Peyer's patch (tissue), 4 donors: ENCODE measurements at regions not wholly inside any gene's neighbourhood (a gene's known extent, or its start where the extent isn't known, plus 50 kb on each side); places are given as distances from the start of the nearest gene placed in this dataset.
"Not testable (repeated sequence)": the region's sequence is repeated elsewhere in the genome, so short reads cannot be mapped to it uniquely, and the experiment has no call there.

ENCODE experiments used
- DNase-seq, 3 donors: peaks; one replicate each; pipeline ENCODE4 v3.0.0-alpha.2; 2017 to 2019
- H3K27ac ChIP-seq, 4 donors: fragments of 200-600 bp; sonication (generic); one replicate each; pipeline ENCODE4 v1.5.1; 2016 to 2019
- H3K27me3 ChIP-seq, 2 donors: fragments of 200-600 bp; sonication (generic); one replicate each; pipeline ENCODE4 v1.5.1; 2019
- H3K36me3 ChIP-seq, 3 donors: fragments of 200-600 bp; sonication (generic); one replicate each; pipeline ENCODE4 v1.5.1; 2016 to 2019
- H3K4me1 ChIP-seq, 4 donors: fragments of 200-600 bp; sonication (generic); one replicate each; pipeline ENCODE4 v1.5.1; 2016 to 2019
- H3K4me3 ChIP-seq, 4 donors: fragments of 200-600 bp; sonication (generic); 1 replicate in 3 of 4; 2 replicates in 1 of 4; pipeline ENCODE4 v1.5.1; 2016 to 2019; ENCODE audit warnings: mild to moderate bottlenecking in 1 of 4
- H3K9me3 ChIP-seq, 4 donors: fragments of 200-600 bp; sonication (generic); one replicate each; pipeline ENCODE4 v1.5.1; 2016 to 2019; ENCODE audit warnings: mild to moderate bottlenecking in 1 of 4
- CTCF ChIP-seq, 6 experiments: fragments of 450-650 bp in 4 of 6; fragments of 200-600 bp in 2 of 6; sonication (generic) in 1 of 6; IDR thresholded peaks; one replicate each; pipeline ENCODE4 v1.5.1; 2017 to 2019; ENCODE audit warnings: antibody characterized with exemption in 6 of 6, mild to moderate bottlenecking in 3 of 6, moderate library complexity in 1 of 6
- POLR2A ChIP-seq, 2 donors: fragments of 450-650 bp; IDR thresholded peaks; one replicate each; pipeline ENCODE4 v1.5.1; 2017; ENCODE audit warnings: antibody characterized with exemption in 2 of 2, mild to moderate bottlenecking in 2 of 2, moderate library complexity in 2 of 2

DNA sequence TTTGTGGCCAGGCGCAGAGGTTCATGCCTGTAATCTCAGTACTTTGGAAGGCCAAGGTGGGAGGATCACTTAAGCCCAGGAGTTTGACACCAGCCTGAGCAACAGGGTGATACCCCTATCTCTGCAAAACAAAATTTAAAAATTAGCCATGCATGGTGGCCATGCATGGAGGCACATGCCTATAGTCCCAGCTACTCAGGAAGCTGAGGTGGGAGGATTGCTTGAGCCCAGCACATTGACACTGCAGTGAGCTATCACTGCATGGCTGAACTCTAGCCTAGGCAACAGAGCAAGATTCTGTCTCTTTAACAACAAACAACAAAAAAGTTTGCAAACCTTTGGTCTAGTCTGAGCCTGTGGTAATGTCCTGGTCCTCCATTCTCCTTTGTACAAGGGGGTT, 69.2 kb upstream of the CNEP1R1 start:
- no peaks in the 10 kb centered on the region for H3K27me3 ChIP-seq
- no peak for TF ChIP-seq CTCF (IDR thresholded peaks at IDR 0.05)
- no peak for TF ChIP-seq POLR2A (IDR thresholded peaks at IDR 0.05)
- no peak overlapping the region for H3K27ac ChIP-seq
- DNase-seq, result no peak
- H3K36me3 ChIP-seq, result no peaks in the 10 kb centered on the region
- no peak overlapping the region for H3K4me3 ChIP-seq
- no peaks in the 10 kb centered on the region for H3K9me3 ChIP-seq
- H3K4me1 ChIP-seq, result no peaks in the 10 kb centered on the region

DNA sequence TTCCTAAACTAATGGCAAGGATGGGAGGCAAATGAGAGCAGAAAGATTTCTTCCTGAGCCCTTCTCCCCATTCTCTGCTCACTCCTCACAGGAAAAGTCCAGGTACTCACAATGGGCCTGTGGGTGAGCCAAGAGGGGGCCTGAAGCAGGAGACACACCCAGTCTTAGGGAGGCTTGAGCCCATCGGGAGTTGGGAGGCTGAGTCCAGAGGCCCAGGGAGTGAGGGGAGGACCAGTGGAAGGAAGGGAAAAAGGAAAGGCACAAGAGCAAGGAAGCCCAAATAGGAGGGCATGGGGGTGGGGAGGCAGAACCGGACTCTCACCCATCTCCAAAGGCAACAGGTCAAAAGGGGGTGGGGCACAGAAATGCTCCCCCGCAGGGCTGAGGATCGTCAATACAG, 68.1 kb upstream of the CNEP1R1 start:
- H3K9me3 ChIP-seq, result no peaks in the 10 kb centered on the region
- no peaks in the 10 kb centered on the region for H3K27me3 ChIP-seq
- H3K27ac ChIP-seq, result no peak overlapping the region
- no peak overlapping the region for H3K4me3 ChIP-seq
- no peak for DNase-seq
- no peaks in the 10 kb centered on the region for H3K4me1 ChIP-seq
- no peaks in the 10 kb centered on the region for H3K36me3 ChIP-seq
- no peak for TF ChIP-seq POLR2A (IDR thresholded peaks at IDR 0.05)
- no peak for TF ChIP-seq CTCF (IDR thresholded peaks at IDR 0.05)

- H3K4me3 ChIP-seq, result no peak overlapping the region
- H3K4me1 ChIP-seq, result no peaks in the 10 kb centered on the region
- DNase-seq, result no peak
- TF ChIP-seq POLR2A (IDR thresholded peaks at IDR 0.05) (no peak), CTCF (IDR thresholded peaks at IDR 0.05) (no peak)
- H3K27me3 ChIP-seq, result no peaks in the 10 kb centered on the region
- no peaks in the 10 kb centered on the region for H3K36me3 ChIP-seq
- H3K9me3 ChIP-seq, result no peaks in the 10 kb centered on the region
- H3K27ac ChIP-seq, result no peak overlapping the region
Measured at GRCh38 chr16:49958448-49958847, 66.6 kb upstream of the CNEP1R1 start.

GRCh38 chr16:49959552-49960277, 65.3 kb upstream of the CNEP1R1 start:
- no peaks in the 10 kb centered on the region for H3K9me3 ChIP-seq
- H3K36me3 ChIP-seq, result no peaks in the 10 kb centered on the region
- no peak for DNase-seq
- H3K27ac ChIP-seq, result no peak overlapping the region
- TF ChIP-seq POLR2A (IDR thresholded peaks at IDR 0.05) (no peak), CTCF (IDR thresholded peaks at IDR 0.05) (no peak)
- H3K4me1 ChIP-seq, result no peaks in the 10 kb centered on the region
- no peaks in the 10 kb centered on the region for H3K27me3 ChIP-seq
- no peak overlapping the region for H3K4me3 ChIP-seq

DNA sequence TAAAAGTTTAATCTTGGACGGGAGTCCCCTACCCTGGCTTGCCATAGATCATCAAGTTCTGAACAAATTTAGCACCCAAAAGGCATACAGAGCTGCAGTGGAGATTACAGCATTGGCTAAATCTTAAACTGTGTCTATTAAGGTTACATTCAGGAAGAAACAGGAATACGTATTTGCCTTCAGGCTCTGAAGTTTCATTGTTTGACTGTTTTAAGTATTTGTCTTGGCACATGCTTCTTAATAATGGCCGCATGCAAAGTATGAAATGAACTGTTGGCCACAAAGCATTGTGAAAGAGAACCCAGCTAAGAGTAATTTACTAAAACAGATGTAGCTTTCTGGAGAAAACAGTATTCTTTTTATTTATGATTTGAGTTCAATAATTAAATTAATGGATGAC, 63.9 kb upstream of the CNEP1R1 start:
- Histone ChIP-seq H3K27me3 (no peaks in the 10 kb centered on the region), H3K4me3 (no peak overlapping the region), H3K4me1 (no peaks in the 10 kb centered on the region), H3K27ac (no peak overlapping the region), H3K9me3 (no peaks in the 10 kb centered on the region), H3K36me3 (no peaks in the 10 kb centered on the region)
- TF ChIP-seq CTCF (IDR thresholded peaks at IDR 0.05) (no peak), POLR2A (IDR thresholded peaks at IDR 0.05) (no peak)
- no peak for DNase-seq

DNA sequence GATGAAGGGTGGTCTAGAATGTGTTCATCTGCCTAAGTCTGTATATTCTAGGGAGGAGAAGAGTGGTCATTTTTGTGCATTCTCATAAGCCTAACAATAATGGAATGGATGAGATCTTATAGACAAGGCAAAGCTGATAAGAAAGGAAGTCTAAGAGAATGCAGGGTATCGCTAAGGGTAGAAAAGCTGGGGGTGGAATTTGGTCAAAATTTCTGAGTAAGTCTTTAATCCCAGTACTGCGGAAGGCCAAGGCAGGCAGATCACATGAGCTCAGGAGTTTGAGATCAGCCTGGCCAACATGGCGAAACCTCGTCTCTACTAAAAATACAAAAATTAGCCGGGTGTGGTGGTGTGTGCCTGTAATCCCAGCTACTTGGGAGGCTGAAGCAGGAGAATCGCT, 62.5 kb upstream of the CNEP1R1 start:
- H3K27ac ChIP-seq, H3K9me3 ChIP-seq, H3K4me1 ChIP-seq, H3K36me3 ChIP-seq, DNase-seq, H3K4me3 ChIP-seq, H3K27me3 ChIP-seq: not testable (repeated sequence)
